ENCODE measurements at regions not wholly inside any gene's neighbourhood (a gene's known extent, or its start where the extent isn't known, plus 50 kb on each side); places are given as distances from the start of the nearest gene placed in this dataset.

DNA sequence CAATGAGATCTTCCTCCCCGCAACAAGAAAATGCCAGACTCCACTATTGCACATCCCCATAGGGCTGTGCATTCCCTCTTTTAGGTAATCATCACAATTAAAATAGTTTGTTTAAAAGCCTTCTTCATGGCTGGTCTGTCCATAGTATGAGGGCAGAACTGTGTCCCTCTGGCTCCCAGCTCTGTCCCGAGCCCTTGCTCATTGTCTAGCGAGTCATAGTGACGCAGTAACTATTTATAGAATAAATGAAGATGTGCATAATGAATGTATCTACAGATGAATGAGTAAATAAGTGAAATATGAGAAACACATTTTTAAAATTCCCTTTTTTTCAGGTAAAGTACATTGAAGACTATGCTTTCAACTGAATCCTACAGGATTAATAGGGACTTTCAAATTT lies 128.4 kb upstream of the TMC3 start:
- TF ChIP-seq, protein P1, sequence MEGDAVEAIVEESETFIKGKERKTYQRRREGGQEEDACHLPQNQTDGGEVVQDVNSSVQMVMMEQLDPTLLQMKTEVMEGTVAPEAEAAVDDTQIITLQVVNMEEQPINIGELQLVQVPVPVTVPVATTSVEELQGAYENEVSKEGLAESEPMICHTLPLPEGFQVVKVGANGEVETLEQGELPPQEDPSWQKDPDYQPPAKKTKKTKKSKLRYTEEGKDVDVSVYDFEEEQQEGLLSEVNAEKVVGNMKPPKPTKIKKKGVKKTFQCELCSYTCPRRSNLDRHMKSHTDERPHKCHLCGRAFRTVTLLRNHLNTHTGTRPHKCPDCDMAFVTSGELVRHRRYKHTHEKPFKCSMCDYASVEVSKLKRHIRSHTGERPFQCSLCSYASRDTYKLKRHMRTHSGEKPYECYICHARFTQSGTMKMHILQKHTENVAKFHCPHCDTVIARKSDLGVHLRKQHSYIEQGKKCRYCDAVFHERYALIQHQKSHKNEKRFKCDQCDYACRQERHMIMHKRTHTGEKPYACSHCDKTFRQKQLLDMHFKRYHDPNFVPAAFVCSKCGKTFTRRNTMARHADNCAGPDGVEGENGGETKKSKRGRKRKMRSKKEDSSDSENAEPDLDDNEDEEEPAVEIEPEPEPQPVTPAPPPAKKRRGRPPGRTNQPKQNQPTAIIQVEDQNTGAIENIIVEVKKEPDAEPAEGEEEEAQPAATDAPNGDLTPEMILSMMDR (IDR thresholded peaks at IDR 0.05): no peak
- TF ChIP-seq POLR2AphosphoS5 (IDR thresholded peaks at IDR 0.05): no peak

Data from transverse colon (tissue), 4 donors.